ENCODE measurements at regions not wholly inside any gene's neighbourhood (a gene's known extent, or its start where the extent isn't known, plus 50 kb on each side); places are given as distances from the start of the nearest gene placed in this dataset.

- no peak for TF ChIP-seq POLR2A (IDR thresholded peaks at IDR 0.05; ENCODE audit: low read depth, low read length)
- TF ChIP-seq SPI1 (IDR thresholded peaks at IDR 0.05; ENCODE audit: low read depth, low read length): no peak
- no peak for TF ChIP-seq POLR2AphosphoS5 (IDR thresholded peaks at IDR 0.05; ENCODE audit: low read depth, low read length)
- no peak for TF ChIP-seq TAF1 (IDR thresholded peaks at IDR 0.05; ENCODE audit: low read depth, low read length)
Measured at GRCh38 chr3:3665546-3665945, 133.7 kb upstream of the LRRN1 start.
